SH-SY5Y (cell line): ENCODE measurements at regions not wholly inside any gene's neighbourhood (a gene's known extent, or its start where the extent isn't known, plus 50 kb on each side); places are given as distances from the start of the nearest gene placed in this dataset.

ENCODE experiments used
- GATA2 ChIP-seq: IDR thresholded peaks from 2 replicates; pipeline ENCODE4 v1.6.1; 2011; ENCODE audit warnings: mild to moderate bottlenecking, low read depth, low read length
- GATA3 ChIP-seq: IDR thresholded peaks from 2 replicates; pipeline ENCODE4 v1.6.1; 2011; ENCODE audit warnings: low read depth, mild to moderate bottlenecking, low read length, moderate library complexity

DNA sequence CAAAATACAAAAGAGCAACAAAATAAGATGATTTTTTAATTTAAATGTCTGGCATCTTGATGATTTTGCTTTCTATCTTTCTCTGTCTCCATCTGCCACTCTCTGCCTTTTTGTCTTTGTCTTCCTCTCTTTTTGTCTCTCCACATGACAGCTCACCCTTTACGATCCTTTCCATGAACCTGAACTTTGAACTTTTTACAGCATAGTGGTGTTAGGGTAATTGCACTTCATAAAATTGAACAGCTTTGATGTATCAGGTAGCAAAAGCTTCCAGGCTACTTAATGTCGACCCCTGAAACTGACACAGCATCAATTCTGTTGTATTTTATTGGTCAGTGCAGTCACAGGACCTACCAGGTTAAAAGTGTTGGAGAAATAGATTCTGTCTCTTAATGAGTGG lies 1517.0 kb downstream of the ADGRL3 start:
- TF ChIP-seq GATA3 (no peak), GATA2 (no peak)

- TF ChIP-seq GATA2 (no peak), GATA3 (no peak)
Observed at GRCh38 chr4:62711575-62711974, 1511.4 kb downstream of the ADGRL3 start.

- TF ChIP-seq GATA2 (no peak), GATA3 (no peak)
Observed at GRCh38 chr4:62709618-62710252, 1509.6 kb downstream of the ADGRL3 start.

- no peak for TF ChIP-seq GATA2
Observed at GRCh38 chr4:62706423-62706822, 1506.3 kb downstream of the ADGRL3 start.

DNA sequence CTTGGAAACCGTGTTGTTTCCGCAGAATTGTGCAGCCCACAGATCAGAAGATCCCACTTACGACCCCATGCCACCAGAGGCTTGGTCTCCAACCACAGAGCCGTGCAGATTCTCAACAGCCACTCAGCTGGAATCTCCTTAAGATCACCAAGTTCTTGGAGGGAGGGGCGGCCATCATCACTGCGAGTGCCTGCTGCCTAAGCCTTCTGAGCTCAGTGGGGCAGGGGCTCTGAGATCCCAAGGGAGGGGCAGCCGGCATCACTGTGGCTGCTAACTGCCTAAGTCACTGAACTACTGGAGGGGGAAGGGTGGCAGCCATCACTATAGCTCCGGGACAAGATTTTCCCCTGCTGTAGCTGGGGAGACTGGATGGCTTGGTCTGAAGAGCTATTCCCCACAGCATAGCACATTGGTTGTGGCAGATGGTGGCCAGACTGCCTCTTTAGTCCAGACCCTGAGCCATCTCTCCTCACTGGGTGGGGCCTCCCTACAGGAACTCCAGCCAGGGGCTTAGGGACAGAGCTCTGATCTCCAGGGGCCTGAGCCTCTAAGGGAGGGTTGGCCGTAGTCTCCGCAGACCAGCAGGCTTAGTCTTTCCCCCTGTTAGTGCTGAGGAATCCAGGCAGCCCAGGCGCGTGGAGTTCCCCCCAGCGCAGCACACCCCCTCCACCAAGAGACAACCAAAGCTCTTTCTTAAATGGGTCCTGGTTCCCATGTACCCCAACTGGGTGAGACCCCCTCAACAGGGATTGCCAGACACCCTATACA lies 1483.9 kb downstream of the ADGRL3 start:
- TF ChIP-seq GATA3 (no peak), GATA2 (no peak)

- no peak for TF ChIP-seq GATA2
- no peak for TF ChIP-seq GATA3
Observed at GRCh38 chr4:62676962-62677361, 1476.8 kb downstream of the ADGRL3 start.

GRCh38 chr4:62670514-62670913 lies 1470.4 kb downstream of the ADGRL3 start:
- TF ChIP-seq GATA2, result 0 out of 2 replicates have a peak, but pooled peaks have one; percentile 19
- TF ChIP-seq GATA3, result no peak

DNA sequence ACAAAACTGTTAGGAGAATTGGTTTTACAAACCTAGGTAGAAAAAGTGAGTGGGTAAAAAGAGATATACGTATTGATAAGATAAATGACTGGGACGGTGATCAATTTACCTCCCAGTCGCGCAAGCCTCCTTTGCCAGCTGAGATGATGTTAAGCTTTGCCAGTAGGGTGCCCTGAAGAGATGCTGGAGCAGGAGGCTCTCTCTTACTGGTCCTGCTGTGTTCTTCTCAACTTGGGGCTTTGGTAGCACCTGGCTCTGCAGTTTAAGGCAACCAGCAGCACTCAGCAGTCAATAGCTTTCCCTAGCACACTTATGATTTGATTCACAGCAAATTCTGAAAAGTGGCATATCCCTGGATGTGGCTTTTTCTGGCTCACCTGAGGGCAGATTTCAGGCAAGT lies 1461.7 kb downstream of the ADGRL3 start:
- TF ChIP-seq GATA3 (no peak), GATA2 (no peak)

DNA sequence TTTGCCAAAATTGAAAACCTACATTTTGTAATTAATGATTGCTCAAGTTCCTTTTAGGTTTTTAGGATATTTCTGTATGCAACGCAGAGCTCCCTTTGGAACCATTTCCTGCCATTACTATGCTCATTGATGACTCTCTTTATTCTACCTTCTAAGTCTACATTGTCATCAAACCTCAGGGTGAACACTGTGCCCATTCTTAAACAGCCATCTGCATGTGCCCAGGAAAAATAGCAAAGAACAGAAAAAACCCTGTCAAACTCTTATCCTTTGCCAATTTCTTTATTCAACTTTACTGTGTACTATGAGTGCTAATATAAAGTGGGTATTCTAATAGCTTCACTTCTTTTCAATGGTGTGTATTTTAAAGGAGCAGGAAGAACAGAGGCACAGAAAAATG lies 1455.9 kb downstream of the ADGRL3 start:
- TF ChIP-seq GATA3 (no peak), GATA2 (no peak)

- TF ChIP-seq GATA3 (no peak), GATA2 (no peak)
Observed at GRCh38 chr4:62644372-62644771, 1444.2 kb downstream of the ADGRL3 start.

GRCh38 chr4:62640296-62640695 lies 1440.2 kb downstream of the ADGRL3 start:
- no peak for TF ChIP-seq GATA2
- TF ChIP-seq GATA3, result no peak

GRCh38 chr4:62627671-62628070 lies 1427.5 kb downstream of the ADGRL3 start:
- TF ChIP-seq GATA2, result no peak
- no peak for TF ChIP-seq GATA3

GRCh38 chr4:62627141-62627540 lies 1427.0 kb downstream of the ADGRL3 start:
- no peak for TF ChIP-seq GATA2
- no peak for TF ChIP-seq GATA3

- no peak for TF ChIP-seq GATA3
- no peak for TF ChIP-seq GATA2
Observed at GRCh38 chr4:62622089-62622488, 1422.0 kb downstream of the ADGRL3 start.

DNA sequence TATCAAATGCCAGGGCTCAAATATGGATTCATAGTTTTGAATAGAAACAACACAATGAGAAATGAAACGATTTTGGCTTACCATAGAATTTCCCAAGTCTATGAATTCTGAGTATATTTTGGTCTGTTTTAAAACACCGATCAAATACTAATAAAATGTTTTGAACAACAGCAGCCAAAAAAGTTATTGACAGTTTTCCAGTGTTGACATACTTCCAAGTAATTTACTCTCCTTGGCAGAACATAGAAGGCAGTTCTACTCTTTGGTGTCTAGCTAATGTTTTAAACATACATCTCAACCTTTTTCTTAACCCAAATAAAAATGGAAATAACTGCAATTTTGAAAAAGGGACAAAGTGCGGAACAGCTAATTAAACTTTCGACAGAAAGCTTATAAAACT lies 1419.8 kb downstream of the ADGRL3 start:
- TF ChIP-seq GATA3 (no peak), GATA2 (no peak)
